ENCODE measurements at regions not wholly inside any gene's neighbourhood (a gene's known extent, or its start where the extent isn't known, plus 50 kb on each side); places are given as distances from the start of the nearest gene placed in this dataset.

DNA sequence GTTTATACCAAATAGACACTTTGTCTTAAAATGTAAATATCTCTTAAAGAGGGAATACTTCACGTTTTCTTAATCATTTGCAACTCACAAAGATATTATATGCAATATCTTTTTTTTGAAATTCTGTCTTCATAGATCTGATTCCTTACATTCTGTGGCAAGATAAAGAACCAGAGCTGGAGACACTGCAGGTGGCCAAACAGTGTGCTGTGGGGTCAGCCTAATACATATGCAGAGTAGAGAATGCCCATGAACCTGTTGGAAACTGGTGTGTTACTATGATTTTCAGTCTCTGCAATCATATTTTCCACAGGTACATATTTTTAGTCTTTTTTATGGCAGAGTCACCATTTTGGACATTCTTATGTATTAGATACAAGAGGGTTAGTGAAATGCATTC is 229.6 kb upstream of the CHST9 start:
- Histone ChIP-seq H3K9me1 (replicated peaks; ENCODE audit: control insufficient read depth, extremely low read depth, insufficient read depth, low read length) (no peaks in the 10 kb centered on the region), H3K27me3 (ENCODE audit: control insufficient read depth in 2 of 2, insufficient read depth in 2 of 2, low read length in 2 of 2) (no peaks in the 10 kb centered on the region), H3K79me2 (ENCODE audit: control insufficient read depth, insufficient read depth, low read length) (no peaks in the 10 kb centered on the region), H3K4me3 (replicated peaks in 1 of 3; ENCODE audit: insufficient read depth in 1 of 3, low read depth in 1 of 3, low read length in 3 of 3) (no peak overlapping the region), H3K9ac (replicated peaks; ENCODE audit: extremely low read depth, insufficient read depth, low read length) (no peak overlapping the region), H3K36me3 (ENCODE audit: control insufficient read depth in 2 of 2, extremely low read depth in 1 of 2, insufficient read depth in 2 of 2, low read length in 2 of 2) (no peaks in the 10 kb centered on the region), H3K4me1 (ENCODE audit: control insufficient read depth, extremely low read depth, insufficient read depth, low read length) (no peaks in the 10 kb centered on the region), H3K9me3 (replicated peaks; ENCODE audit: control insufficient read depth, insufficient read depth, low read length) (no peaks in the 10 kb centered on the region), H3K27ac (ENCODE audit: insufficient read depth, low read depth, low read length) (no peak overlapping the region), H2AFZ (ENCODE audit: low read depth, low read length) (no peak overlapping the region), H4K20me1 (replicated peaks; ENCODE audit: control insufficient read depth, extremely low read depth, insufficient read depth, low read length) (no peaks in the 10 kb centered on the region), H3K4me2 (ENCODE audit: insufficient read depth, low read length) (no peak overlapping the region)
- TF ChIP-seq, protein P1, sequence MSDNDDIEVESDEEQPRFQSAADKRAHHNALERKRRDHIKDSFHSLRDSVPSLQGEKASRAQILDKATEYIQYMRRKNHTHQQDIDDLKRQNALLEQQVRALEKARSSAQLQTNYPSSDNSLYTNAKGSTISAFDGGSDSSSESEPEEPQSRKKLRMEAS (IDR thresholded peaks at IDR 0.05; ENCODE audit: insufficient read depth, insufficient read length), result no peak
- TF ChIP-seq, protein P2, sequence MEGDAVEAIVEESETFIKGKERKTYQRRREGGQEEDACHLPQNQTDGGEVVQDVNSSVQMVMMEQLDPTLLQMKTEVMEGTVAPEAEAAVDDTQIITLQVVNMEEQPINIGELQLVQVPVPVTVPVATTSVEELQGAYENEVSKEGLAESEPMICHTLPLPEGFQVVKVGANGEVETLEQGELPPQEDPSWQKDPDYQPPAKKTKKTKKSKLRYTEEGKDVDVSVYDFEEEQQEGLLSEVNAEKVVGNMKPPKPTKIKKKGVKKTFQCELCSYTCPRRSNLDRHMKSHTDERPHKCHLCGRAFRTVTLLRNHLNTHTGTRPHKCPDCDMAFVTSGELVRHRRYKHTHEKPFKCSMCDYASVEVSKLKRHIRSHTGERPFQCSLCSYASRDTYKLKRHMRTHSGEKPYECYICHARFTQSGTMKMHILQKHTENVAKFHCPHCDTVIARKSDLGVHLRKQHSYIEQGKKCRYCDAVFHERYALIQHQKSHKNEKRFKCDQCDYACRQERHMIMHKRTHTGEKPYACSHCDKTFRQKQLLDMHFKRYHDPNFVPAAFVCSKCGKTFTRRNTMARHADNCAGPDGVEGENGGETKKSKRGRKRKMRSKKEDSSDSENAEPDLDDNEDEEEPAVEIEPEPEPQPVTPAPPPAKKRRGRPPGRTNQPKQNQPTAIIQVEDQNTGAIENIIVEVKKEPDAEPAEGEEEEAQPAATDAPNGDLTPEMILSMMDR (IDR thresholded peaks at IDR 0.05; ENCODE audit: extremely low read depth in 1 of 2, insufficient read depth in 1 of 2, low read depth in 1 of 2, low read length in 2 of 2), result no peak
- TF ChIP-seq EZH2 (IDR thresholded peaks at IDR 0.05; ENCODE audit: borderline replicate concordance, low read depth, low read length, severe bottlenecking) (no peak), POLR2AphosphoS5 (IDR thresholded peaks at IDR 0.05; ENCODE audit: insufficient read depth, low read depth, low read length) (no peak), MYC (IDR thresholded peaks at IDR 0.05; ENCODE audit: low read depth, low read length) (no peak), FOS (IDR thresholded peaks at IDR 0.05; ENCODE audit: borderline replicate concordance, insufficient read depth, low read length) (no peak), POLR2A (IDR thresholded peaks at IDR 0.05; ENCODE audit: low read depth, low read length) (no peak), JUN (IDR thresholded peaks at IDR 0.05; ENCODE audit: borderline replicate concordance, insufficient read depth, insufficient read length, low read depth) (no peak), GATA2 (IDR thresholded peaks at IDR 0.05; ENCODE audit: insufficient read depth, insufficient read length, low read depth, low read length) (no peak)
- DNase-seq (ENCODE audit: low read depth, low spot score) (no peak), FAIRE-seq (no peak)
- BruUV-seq (replicated peaks), result no TSS peak
- intact Hi-C loops (cut with micrococcal nuclease) (no loop called here), dilution Hi-C loops (cut with MboI; ENCODE audit: extremely low pct_ligation_motif_present, low sequenced_read_pairs) (no loop called here)
- ChIA-PET CTCF (no interaction called here), POLR2A (no interaction called here)
